GM12892 (cell line): ENCODE measurements at regions not wholly inside any gene's neighbourhood (a gene's known extent, or its start where the extent isn't known, plus 50 kb on each side); places are given as distances from the start of the nearest gene placed in this dataset.
"Not testable (repeated sequence)": the region's sequence is repeated elsewhere in the genome, so short reads cannot be mapped to it uniquely, and the experiment has no call there.

Source experiments
- DNase-seq: peaks from one replicate; pipeline ENCODE4 v3.0.0; 2011; ENCODE audit not compliant: insufficient read length
- FAIRE-seq: peaks from 2 replicates; lab custom pipeline; 2011; peaks lifted over from hg19 to GRCh38; lab: Jason Lieb, UNC
- POLR2A ChIP-seq: IDR thresholded peaks from 2 replicates; pipeline ENCODE4 v1.6.1; 2011; ENCODE audit warnings: low read depth, low read length, control low read depth
- POLR2AphosphoS5 ChIP-seq: IDR thresholded peaks from 2 replicates; pipeline ENCODE4 v1.6.1; 2011; ENCODE audit warnings: low read depth, low read length, control low read depth
- TAF1 ChIP-seq: IDR thresholded peaks from 2 replicates; pipeline ENCODE4 v1.6.1; 2011; ENCODE audit warnings: low read depth, mild to moderate bottlenecking, control low read depth, low read length, borderline replicate concordance

DNA sequence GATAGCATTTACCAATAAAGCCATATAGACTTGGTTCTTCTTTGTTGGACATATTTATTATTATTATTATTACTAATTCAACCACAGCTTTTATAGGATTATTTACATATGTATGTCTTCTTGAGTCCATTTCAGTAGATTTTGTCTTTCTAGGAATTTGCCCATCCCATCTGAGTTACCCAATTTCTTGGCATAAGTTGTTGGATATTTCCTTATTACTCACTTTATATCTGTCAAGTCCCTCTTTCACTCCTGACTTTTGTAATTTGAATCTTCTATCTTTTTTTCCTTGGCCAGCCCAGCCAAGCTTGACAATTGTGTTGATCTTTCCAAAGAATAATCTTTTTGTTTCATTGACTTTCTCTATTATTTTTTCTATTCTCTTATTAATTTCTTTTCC, 543.7 kb downstream of the SUCLG1 start:
- FAIRE-seq, result no peak
- TF ChIP-seq POLR2A (no peak), TAF1 (no peak), POLR2AphosphoS5 (no peak)
- DNase-seq, result no peak

DNA sequence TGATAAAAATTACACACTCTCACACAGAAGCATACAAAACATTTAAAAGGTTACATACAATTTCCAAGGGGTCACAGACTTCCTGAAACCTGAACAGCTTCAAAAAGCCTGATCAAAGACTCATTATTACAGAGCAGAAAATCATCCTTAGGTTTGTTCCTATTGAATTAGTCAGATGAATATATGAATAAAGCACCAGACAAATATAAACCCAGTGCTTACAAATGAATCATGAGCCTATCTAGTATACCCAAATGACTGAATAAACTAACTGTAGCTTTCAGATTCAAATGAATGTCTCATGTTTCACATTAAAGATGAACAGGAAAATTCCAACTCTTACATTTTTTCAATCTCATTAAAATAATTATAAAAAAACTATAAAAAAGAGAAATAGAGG, 550.3 kb downstream of the SUCLG1 start:
- no peak for FAIRE-seq
- no peak for TF ChIP-seq TAF1
- DNase-seq, result no peak

DNA sequence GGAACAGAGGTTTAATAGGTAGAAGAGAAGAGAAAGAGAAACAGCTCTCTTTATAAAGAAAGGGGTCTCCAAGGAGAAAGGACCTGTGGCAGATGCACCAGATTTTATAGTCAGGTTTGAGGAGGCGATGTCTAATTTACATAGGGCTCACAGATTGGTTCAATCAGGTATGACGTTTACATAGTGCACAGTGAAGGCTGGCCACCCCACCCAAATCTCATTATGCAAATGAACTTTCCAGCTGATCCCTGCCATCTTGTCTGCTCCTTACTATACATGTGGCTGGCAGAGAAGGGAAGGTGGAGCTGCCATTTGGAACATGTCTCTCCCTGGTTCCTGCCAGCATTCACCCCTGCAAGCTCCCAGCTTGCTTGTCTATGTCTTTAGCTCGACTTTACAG, 557.8 kb downstream of the SUCLG1 start:
- TF ChIP-seq POLR2A, result no peak
- TF ChIP-seq TAF1, result no peak
- TF ChIP-seq POLR2AphosphoS5, result no peak
- DNase-seq, result no peak
- no peak for FAIRE-seq

DNA sequence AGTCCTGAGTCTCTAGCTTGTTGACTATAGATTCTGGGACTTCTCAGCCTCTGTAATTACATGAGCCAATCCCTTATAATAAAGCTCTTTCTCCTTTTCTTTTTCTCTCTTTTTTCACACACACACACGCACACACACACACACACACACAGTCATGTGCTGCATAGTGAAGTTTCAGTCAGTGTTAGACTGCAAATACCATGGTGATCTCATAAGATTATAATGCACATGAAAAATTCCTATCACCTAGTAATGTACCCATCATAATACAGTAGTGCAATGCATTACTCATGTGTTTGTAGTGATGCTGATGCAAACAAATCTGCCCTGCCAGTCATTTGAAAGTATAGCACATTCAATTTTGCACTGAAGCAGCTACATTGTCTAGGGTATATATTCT, 558.2 kb downstream of the SUCLG1 start:
- FAIRE-seq, result no peak
- TF ChIP-seq POLR2A (no peak), TAF1 (no peak), POLR2AphosphoS5 (no peak)

DNA sequence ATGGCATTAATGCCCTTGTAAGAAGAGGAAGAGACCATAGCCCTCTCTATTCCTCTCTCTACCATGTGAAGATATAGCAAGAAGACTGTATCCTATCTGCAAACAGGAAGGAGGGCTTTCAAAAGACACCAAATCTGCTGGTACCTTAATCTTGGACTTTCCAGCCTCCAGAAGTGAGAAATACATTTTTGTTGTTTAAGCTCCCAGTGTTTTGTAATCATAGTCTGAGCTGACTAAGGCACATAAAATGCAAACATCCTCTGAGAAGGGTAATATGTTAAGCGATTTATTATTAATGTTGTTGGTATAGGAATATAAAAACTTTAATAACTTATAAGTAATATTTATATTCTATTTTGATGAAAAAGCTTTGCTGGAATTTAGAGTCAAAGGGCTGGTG, 559.8 kb downstream of the SUCLG1 start:
- TF ChIP-seq TAF1 (no peak), POLR2AphosphoS5 (no peak), POLR2A (no peak)
- FAIRE-seq (no peak), DNase-seq (no peak)

More for the DNA sequence above, 558.2 kb downstream of the SUCLG1 start:
- DNase-seq, result no peak

DNA sequence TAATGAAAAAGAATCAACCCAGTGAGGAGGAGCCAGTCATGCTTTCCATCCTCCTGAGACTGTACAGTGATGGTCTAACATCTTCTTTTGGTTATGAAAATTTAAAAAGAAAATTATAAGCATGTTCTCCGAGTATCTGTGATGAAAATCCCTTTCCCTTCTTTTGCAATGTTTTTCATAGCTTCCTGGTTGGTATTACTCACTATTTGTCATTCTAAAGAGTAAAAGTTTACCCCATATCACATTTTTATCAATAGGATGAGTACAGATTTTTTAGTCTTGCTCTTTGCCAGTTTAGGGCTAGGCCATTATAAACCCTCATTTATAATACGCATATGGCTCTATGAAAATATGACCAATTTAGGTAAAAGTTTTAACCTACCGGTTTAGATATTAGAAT, 564.1 kb downstream of the SUCLG1 start:
- TF ChIP-seq TAF1 (no peak), POLR2AphosphoS5 (no peak)
- DNase-seq, result no peak
- no peak for FAIRE-seq

DNA sequence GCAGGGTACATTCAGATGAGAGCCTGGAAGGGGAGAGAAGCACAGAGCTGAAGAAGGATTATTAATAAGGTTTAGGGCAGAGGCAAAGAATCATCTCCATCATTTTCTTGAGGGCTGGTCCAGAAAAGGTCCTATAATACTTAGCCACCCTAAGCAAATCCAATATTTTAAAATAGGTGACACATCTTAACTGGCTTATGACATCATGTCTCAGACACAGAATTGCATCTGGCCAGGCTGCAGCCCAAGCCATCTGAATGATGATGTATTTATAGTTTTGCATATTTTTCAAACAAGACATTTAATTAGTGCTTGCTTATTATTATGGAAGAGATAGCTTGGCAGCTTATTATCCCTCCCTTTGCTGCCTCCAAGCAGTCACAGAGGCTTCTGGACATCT, 571.3 kb downstream of the SUCLG1 start:
- DNase-seq, result no peak
- no peak for TF ChIP-seq TAF1
- TF ChIP-seq POLR2AphosphoS5, result no peak
- no peak for FAIRE-seq

DNA sequence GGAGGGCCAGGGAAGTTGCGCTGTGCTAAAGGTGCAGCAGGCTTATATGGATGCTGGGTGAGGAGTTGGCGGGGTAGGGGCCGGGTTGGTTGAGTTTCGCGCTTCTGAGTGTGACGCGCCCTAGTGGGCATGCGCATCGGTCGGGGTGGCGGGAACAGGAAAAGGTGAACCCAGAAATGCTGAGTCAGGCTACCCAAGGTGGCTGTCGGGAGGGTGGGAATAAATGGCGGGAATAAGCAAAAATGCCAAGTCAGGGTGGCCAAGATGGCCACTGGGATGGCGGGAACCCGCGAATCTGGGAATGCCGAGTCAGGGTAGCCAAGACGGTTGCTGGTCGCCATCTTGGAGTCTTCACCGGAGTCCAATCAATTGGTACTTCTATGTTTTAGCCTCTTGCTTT, 580.0 kb downstream of the SUCLG1 start:
- FAIRE-seq (no peak), DNase-seq (no peak)
- TF ChIP-seq POLR2A (no peak), POLR2AphosphoS5 (no peak), TAF1 (no peak)

DNA sequence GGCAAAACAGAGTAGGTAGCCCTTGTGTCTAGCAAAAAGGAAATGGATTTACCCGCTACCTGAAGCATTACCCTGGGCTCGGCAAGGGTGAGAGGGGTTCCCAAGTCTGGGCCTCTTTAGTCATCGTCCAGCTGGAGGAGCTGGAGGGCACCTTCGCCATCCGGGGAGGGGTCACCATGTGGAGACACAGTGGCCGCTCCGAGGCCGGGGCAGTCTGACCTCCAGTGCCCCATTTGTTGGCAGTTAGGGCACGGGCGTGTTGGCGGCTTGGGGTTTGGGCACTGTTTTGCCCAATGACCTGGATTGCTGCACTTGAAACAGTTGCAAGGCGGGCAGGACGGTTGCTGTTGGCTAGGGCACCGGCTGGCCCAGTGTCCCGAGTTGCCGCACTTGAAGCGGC, 581.8 kb downstream of the SUCLG1 start:
- not testable (repeated sequence) for FAIRE-seq, DNase-seq

DNA sequence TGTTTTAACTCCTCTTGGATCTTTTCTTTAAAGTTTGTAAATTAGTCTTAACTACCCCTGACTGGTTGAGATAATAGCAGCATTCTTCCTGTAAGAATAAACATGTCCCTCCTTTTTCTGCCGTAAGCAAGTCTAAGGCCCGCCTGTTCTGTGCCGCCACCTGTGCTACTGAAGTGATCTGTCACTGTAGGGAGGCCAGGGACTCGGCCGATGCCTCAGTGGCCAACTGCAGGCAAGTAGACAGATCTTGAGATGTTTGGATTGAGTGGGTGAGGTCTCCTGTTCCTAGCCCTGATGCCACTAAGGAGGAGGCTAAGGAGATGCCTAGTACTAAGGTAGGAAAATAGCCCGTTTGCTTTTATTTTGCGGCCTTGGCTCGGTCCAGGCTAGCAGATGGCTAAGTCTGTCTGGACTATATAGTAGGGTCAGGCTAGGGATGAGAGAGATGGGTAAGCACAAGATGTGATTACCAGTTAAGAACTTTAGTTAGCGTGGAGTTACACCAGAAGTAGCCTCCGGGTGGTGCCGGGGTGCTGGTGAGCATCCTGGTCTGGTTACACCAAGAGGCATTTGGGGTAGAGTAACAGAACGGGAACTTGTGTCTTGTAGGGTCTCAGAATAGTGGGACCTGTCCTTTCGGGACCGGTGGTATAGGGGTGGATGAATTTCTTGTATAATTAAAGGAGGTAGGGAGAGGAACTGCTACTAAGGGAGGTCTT, 584.2 kb downstream of the SUCLG1 start:
- no peak for FAIRE-seq
- DNase-seq, result no peak
- TF ChIP-seq POLR2AphosphoS5 (no peak), POLR2A (no peak), TAF1 (no peak)

DNA sequence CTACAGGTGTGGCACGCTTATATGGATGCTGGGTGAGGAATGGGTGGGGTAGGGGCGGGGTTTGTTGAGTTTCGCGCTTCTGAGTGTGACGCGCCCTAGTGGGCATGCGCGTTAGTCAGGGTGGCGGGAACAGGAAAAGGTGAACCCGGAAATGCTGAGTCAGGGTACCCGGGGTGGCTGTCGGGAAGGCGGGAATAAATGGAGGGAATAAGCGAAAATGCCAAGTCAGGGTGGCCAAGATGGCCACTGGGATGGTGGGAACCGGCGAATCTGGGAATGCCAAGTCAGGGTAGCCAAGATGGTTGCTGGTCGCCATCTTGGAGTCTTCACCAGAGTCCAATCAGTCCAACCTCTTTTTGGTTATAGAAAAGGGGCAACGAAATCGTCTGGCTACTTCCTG, 585.0 kb downstream of the SUCLG1 start:
- TF ChIP-seq TAF1 (no peak), POLR2AphosphoS5 (no peak), POLR2A (no peak)
- FAIRE-seq, result no peak
- no peak for DNase-seq

DNA sequence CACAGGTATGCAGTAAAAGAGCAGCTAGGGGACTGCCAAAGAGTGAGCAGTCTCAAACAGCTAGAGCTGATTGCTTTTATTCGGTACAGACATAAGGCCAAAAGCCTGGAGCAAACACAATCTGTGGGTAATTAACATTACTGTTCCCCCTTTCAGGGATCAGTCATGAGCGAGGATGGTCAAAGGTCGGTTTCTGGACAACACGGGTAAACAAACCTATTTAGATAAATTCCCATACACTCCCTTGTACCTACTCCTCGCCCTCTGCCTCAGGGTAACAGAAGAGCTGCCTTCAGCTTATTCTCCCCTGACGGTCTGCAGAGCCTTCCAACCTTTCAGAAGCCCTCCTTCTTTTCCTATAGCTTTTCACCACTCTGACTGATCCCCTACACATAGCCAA, 586.0 kb downstream of the SUCLG1 start:
- FAIRE-seq (no peak), DNase-seq (no peak)
- no peak for TF ChIP-seq TAF1
- TF ChIP-seq POLR2A, result no peak
- no peak for TF ChIP-seq POLR2AphosphoS5

DNA sequence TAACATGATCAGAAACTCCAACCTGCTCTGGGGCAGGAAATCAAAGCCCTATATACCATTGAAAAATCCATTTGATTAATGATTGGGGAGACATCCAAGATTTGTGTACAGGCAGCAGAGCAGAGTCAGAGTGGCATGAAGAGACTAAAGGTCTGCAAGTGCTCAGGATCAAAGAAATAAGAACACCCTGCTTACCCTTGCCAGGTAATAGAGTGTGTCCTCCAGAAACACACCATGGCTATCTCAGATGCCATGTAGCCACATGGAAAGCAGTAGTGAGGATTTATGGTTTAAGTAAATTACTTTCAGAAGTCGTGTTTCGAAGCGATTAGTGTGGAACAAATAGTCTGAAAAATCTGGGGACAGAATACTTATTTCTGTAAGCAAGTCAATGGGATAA, 592.9 kb downstream of the SUCLG1 start:
- FAIRE-seq, result no peak
- no peak for TF ChIP-seq POLR2A
- TF ChIP-seq POLR2AphosphoS5, result no peak
- no peak for TF ChIP-seq TAF1

More for the DNA sequence above, 592.9 kb downstream of the SUCLG1 start:
- DNase-seq, result no peak
